Endothelial cell of umbilical vein (primary cell): ENCODE measurements at regions not wholly inside any gene's neighbourhood (a gene's known extent, or its start where the extent isn't known, plus 50 kb on each side); places are given as distances from the start of the nearest gene placed in this dataset.

Source experiments
- CTCF ChIP-seq, 2 donors: IDR thresholded peaks; 1 replicate in 1 of 2; 2 replicates in 1 of 2; pipeline ENCODE4 v1.5.1; 2011; ENCODE audit warnings: low read length in 2 of 2, mild to moderate bottlenecking in 2 of 2, moderate library complexity in 2 of 2, control low read depth in 1 of 2, inconsistent platforms in 1 of 2, low read depth in 1 of 2; ENCODE audit not compliant: insufficient read depth in 1 of 2; ENCODE audit errors: extremely low read depth in 1 of 2
- POLR2A ChIP-seq: IDR thresholded peaks from 2 replicates; pipeline ENCODE4 v1.6.1; 2012; ENCODE audit warnings: low read depth, mild to moderate bottlenecking, control low read depth, low read length
- POLR2AphosphoS5 ChIP-seq: IDR thresholded peaks from 2 replicates; pipeline ENCODE4 v1.6.1; 2012; ENCODE audit warnings: low read depth, mild to moderate bottlenecking, control low read depth, low read length, moderate library complexity; ENCODE audit not compliant: insufficient read depth

GRCh38 chr4:175562111-175562510 lies 250.0 kb downstream of the GPM6A start:
- TF ChIP-seq CTCF (IDR thresholded peaks at IDR 0.05; ENCODE audit: extremely low read depth in 1 of 2, insufficient read depth in 1 of 2, low read depth in 1 of 2, low read length in 2 of 2) (no peak), POLR2A (no peak), POLR2AphosphoS5 (no peak)
